ENCODE measurements at regions not wholly inside any gene's neighbourhood (a gene's known extent, or its start where the extent isn't known, plus 50 kb on each side); places are given as distances from the start of the nearest gene placed in this dataset.

- no TSS peak for BruUV-seq (replicated peaks)
- DNase-seq (ENCODE audit: low spot score): no peak
- Histone ChIP-seq H2AFZ (ENCODE audit: low read length) (no peak overlapping the region), H3K36me3 (ENCODE audit: insufficient read depth, low read length) (peaks cover 6% of the 10 kb centered on the region), H3K9me2 (ENCODE audit: insufficient read depth, low read length) (no peaks in the 10 kb centered on the region), H3K4me2 (ENCODE audit: low read length) (no peak overlapping the region), H3K4me1 (ENCODE audit: insufficient read depth, low read length, poor library complexity, severe bottlenecking) (no peaks in the 10 kb centered on the region), H4K20me1 (ENCODE audit: insufficient read depth, low read length) (no peaks in the 10 kb centered on the region), H3K9me3 (ENCODE audit: low read length) (no peaks in the 10 kb centered on the region), H3K4me3 (ENCODE audit: low read depth, low read length, poor library complexity, severe bottlenecking) (no peak overlapping the region), H3K27ac (ENCODE audit: low read depth, low read length, poor library complexity, severe bottlenecking) (no peak overlapping the region), H3K79me2 (ENCODE audit: insufficient read depth, low read depth, low read length) (no peaks in the 10 kb centered on the region)
- ChIA-PET POLR2A (no interaction called here), CTCF (ENCODE audit: unreplicated experiment) (no interaction called here)
- no peak for TF ChIP-seq EZH2phosphoT487 (IDR thresholded peaks at IDR 0.05; ENCODE audit: borderline replicate concordance, low read depth, low read length)
- intact Hi-C loops (cut with micrococcal nuclease; ENCODE audit: unreplicated experiment): loop anchor here (5.0 kb wide), 1 partner anchor 97 kb away; no protein-coding TSS in a partner anchor
These were observed 496.2 kb downstream of the TNS3 start for GRCh38 chr7:47085491-47086275.

GRCh38 chr7:47083476-47084250 is 498.2 kb downstream of the TNS3 start:
- no peaks in the 10 kb centered on the region for H3K4me1 ChIP-seq (ENCODE audit: insufficient read depth, low read length, poor library complexity, severe bottlenecking)
- DNase-seq (ENCODE audit: low spot score): no peak
- H2AFZ ChIP-seq (ENCODE audit: low read length): no peak overlapping the region
- POLR2A ChIA-PET: interaction anchor here (0.5 to 2.6 kb wide), 3 partner anchors 9 to 99 kb away, joined by 4 to 8 read pairs (median 5); no protein-coding TSS in a partner anchor
- H3K36me3 ChIP-seq (ENCODE audit: insufficient read depth, low read length): peaks cover 3% of the 10 kb centered on the region
- no peak overlapping the region for H3K27ac ChIP-seq (ENCODE audit: low read depth, low read length, poor library complexity, severe bottlenecking)
- no TSS peak for BruUV-seq (replicated peaks)
- no peaks in the 10 kb centered on the region for H3K79me2 ChIP-seq (ENCODE audit: insufficient read depth, low read depth, low read length)
- no peak overlapping the region for H3K4me2 ChIP-seq (ENCODE audit: low read length)
- H4K20me1 ChIP-seq (ENCODE audit: insufficient read depth, low read length): no peaks in the 10 kb centered on the region
- no peaks in the 10 kb centered on the region for H3K9me2 ChIP-seq (ENCODE audit: insufficient read depth, low read length)
- CTCF ChIA-PET (ENCODE audit: unreplicated experiment): no interaction called here
- H3K9me3 ChIP-seq (ENCODE audit: low read length): no peaks in the 10 kb centered on the region
- H3K4me3 ChIP-seq (ENCODE audit: low read depth, low read length, poor library complexity, severe bottlenecking): no peak overlapping the region
- TF ChIP-seq CTCF (conservative IDR thresholded peaks at IDR 0.05; ENCODE audit: low read length): no peak
- no peak for TF ChIP-seq EZH2phosphoT487 (IDR thresholded peaks at IDR 0.05; ENCODE audit: borderline replicate concordance, low read depth, low read length)
- intact Hi-C loops (cut with micrococcal nuclease; ENCODE audit: unreplicated experiment): no loop called here

GRCh38 chr7:47080816-47081215 is 501.1 kb downstream of the TNS3 start:
- intact Hi-C loops (cut with micrococcal nuclease; ENCODE audit: unreplicated experiment): no loop called here

More at GRCh38 chr7:47080816-47081215, 501.1 kb downstream of the TNS3 start:
- no TSS peak for BruUV-seq (replicated peaks)
- Histone ChIP-seq H3K4me3 (ENCODE audit: low read depth, low read length, poor library complexity, severe bottlenecking) (no peak overlapping the region), H3K9me2 (ENCODE audit: insufficient read depth, low read length) (no peaks in the 10 kb centered on the region), H4K20me1 (ENCODE audit: insufficient read depth, low read length) (no peaks in the 10 kb centered on the region), H3K79me2 (ENCODE audit: insufficient read depth, low read depth, low read length) (no peaks in the 10 kb centered on the region), H3K9me3 (ENCODE audit: low read length) (no peaks in the 10 kb centered on the region), H3K4me2 (ENCODE audit: low read length) (no peak overlapping the region), H3K4me1 (ENCODE audit: insufficient read depth, low read length, poor library complexity, severe bottlenecking) (no peaks in the 10 kb centered on the region), H3K36me3 (ENCODE audit: insufficient read depth, low read length) (no peaks in the 10 kb centered on the region; the same call in 1 of the 2 replicates), H3K27ac (ENCODE audit: low read depth, low read length, poor library complexity, severe bottlenecking) (no peak overlapping the region), H2AFZ (ENCODE audit: low read length) (no peak overlapping the region)
- TF ChIP-seq EZH2phosphoT487 (IDR thresholded peaks at IDR 0.05; ENCODE audit: borderline replicate concordance, low read depth, low read length): no peak
- TF ChIP-seq CTCF (conservative IDR thresholded peaks at IDR 0.05; ENCODE audit: low read length): no peak
- ChIA-PET POLR2A (interaction anchor here (1.1 kb wide), 1 partner anchor 13 kb away, joined by 3 read pairs; no protein-coding TSS in a partner anchor), CTCF (ENCODE audit: unreplicated experiment) (no interaction called here)
- DNase-seq (ENCODE audit: low spot score): no peak
